Kidney epithelial cell (primary cell): ENCODE measurements at regions not wholly inside any gene's neighbourhood (a gene's known extent, or its start where the extent isn't known, plus 50 kb on each side); places are given as distances from the start of the nearest gene placed in this dataset.

ENCODE experiments used
- DNase-seq: peaks from one replicate; pipeline ENCODE4 v3.0.0-alpha.2; 2010; ENCODE audit warnings: low read depth
- H3K27me3 ChIP-seq: 2 replicates; pipeline ENCODE4 v1.6.0; 2011; ENCODE audit warnings: low read length; ENCODE audit not compliant: control insufficient read depth, insufficient read depth
- H3K36me3 ChIP-seq: 2 replicates; pipeline ENCODE4 v1.5.1; 2011; ENCODE audit warnings: low read length; ENCODE audit not compliant: control insufficient read depth, insufficient read depth
- H3K4me3 ChIP-seq: 2 replicates; pipeline ENCODE4 v1.5.1; 2011; ENCODE audit warnings: low read depth, mild to moderate bottlenecking, control low read depth, low read length
- CTCF ChIP-seq: IDR thresholded peaks from 2 replicates; pipeline ENCODE4 v1.5.1; 2011; ENCODE audit warnings: mild to moderate bottlenecking, moderate library complexity, low read length, control low read depth, inconsistent platforms; ENCODE audit not compliant: insufficient read depth, poor library complexity, severe bottlenecking

GRCh38 chr5:154559398-154560276 is 81.6 kb upstream of the HAND1 start:
- TF ChIP-seq CTCF: no peak
- no peak for DNase-seq
- Histone ChIP-seq H3K4me3 (no peak overlapping the region), H3K36me3 (no peaks in the 10 kb centered on the region), H3K27me3 (no peaks in the 10 kb centered on the region)

- no peak for DNase-seq
- Histone ChIP-seq H3K36me3 (no peaks in the 10 kb centered on the region), H3K4me3 (no peak overlapping the region), H3K27me3 (no peaks in the 10 kb centered on the region)
- TF ChIP-seq CTCF: no peak
Measured at GRCh38 chr5:154557548-154557947, 79.5 kb upstream of the HAND1 start.

- Histone ChIP-seq H3K36me3 (no peaks in the 10 kb centered on the region), H3K27me3 (peaks cover 10% of the 10 kb centered on the region), H3K4me3 (no peak overlapping the region)
- no peak for DNase-seq
- TF ChIP-seq CTCF: no peak
Measured at GRCh38 chr5:154547551-154547950, 69.5 kb upstream of the HAND1 start.

GRCh38 chr5:154546719-154547118 is 68.7 kb upstream of the HAND1 start:
- no peak for TF ChIP-seq CTCF
- Histone ChIP-seq H3K36me3 (no peaks in the 10 kb centered on the region), H3K4me3 (no peak overlapping the region), H3K27me3 (peaks cover 17% of the 10 kb centered on the region)
- no peak for DNase-seq

- H3K27me3 ChIP-seq: peaks cover 21% of the 10 kb centered on the region
- no peak for DNase-seq
- no peak for TF ChIP-seq CTCF
Measured at GRCh38 chr5:154544646-154545045, 66.6 kb upstream of the HAND1 start.

GRCh38 chr5:154543380-154543779 is 65.4 kb upstream of the HAND1 start:
- no peaks in the 10 kb centered on the region for H3K36me3 ChIP-seq
- no peak for DNase-seq
- H3K27me3 ChIP-seq: peaks cover 21% of the 10 kb centered on the region
- TF ChIP-seq CTCF: no peak
- no peak overlapping the region for H3K4me3 ChIP-seq

More at GRCh38 chr5:154544646-154545045, 66.6 kb upstream of the HAND1 start:
- H3K36me3 ChIP-seq: no peaks in the 10 kb centered on the region
- no peak overlapping the region for H3K4me3 ChIP-seq
